ENCODE measurements at regions not wholly inside any gene's neighbourhood (a gene's known extent, or its start where the extent isn't known, plus 50 kb on each side); places are given as distances from the start of the nearest gene placed in this dataset.

DNA sequence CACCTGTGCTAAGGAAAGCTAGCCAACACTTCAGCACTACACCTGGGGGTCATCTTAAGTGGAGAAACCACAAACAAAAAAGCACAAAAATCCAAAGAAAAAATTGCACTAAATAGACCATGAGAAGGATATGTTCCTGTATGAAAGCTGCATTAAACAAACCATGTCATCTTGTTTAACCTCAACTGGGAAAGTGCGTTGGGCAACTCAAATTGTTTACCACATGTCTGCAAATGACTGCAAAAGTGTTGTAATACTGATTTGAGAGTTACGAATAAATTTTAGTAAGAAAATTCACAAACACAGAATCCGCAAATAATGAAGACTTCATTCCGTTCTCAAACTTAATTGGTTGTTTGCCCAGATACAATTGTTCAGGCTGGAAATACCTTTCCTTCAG lies 111.9 kb upstream of the EGFR start:
- Histone ChIP-seq H3K27me3 (no peaks in the 10 kb centered on the region), H3K9me3 (peaks cover 0 to 6% (median 0%) of the 10 kb centered on the region in 4 donors), H3K4me1 (no peaks in the 10 kb centered on the region), H3K4me3 (no peak overlapping the region), H3K27ac (replicated peaks in 1 of 4) (no peak overlapping the region), H3K36me3 (no peaks in the 10 kb centered on the region)
- WGBS, result 94% methylated on average over 4 of the region's 4 CpGs
- intact Hi-C loops (cut with DNase I), result no loop called here
- TF ChIP-seq POLR2AphosphoS5 (IDR thresholded peaks at IDR 0.05) (no peak), POLR2A (IDR thresholded peaks at IDR 0.05; ENCODE audit: low read depth) (no peak), CTCF (IDR thresholded peaks at IDR 0.05) (no peak), EP300 (IDR thresholded peaks at IDR 0.05) (no peak)
- DNase-seq (ENCODE audit: extremely low spot score), result no peak

DNA sequence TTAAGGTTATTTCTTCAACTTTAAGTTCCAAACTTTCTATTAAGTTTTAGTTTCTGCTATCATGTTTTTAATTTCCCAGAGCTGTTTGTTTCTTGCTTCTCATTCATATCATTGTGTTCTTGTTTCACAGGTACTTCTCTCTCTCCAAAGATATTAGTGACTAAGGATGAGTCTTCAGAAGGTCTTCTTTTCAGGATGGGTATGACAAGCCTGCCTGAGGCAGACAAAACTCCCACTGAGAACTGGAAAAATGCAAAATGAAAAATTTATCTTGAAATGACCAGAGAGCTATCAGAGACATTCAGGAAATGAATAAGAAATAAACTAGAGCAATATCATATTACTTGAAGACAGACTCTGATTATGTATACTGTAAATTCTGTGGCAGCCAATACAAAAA lies 110.8 kb upstream of the EGFR start:
- TF ChIP-seq POLR2A (IDR thresholded peaks at IDR 0.05; ENCODE audit: low read depth) (no peak), CTCF (IDR thresholded peaks at IDR 0.05) (no peak), EP300 (IDR thresholded peaks at IDR 0.05) (no peak), POLR2AphosphoS5 (IDR thresholded peaks at IDR 0.05) (no peak)
- Histone ChIP-seq H3K4me3 (no peak overlapping the region), H3K27ac (replicated peaks in 1 of 4) (no peak overlapping the region), H3K9me3 (peaks cover 0 to 6% (median 0%) of the 10 kb centered on the region in 4 donors), H3K36me3 (no peaks in the 10 kb centered on the region), H3K4me1 (no peaks in the 10 kb centered on the region), H3K27me3 (no peaks in the 10 kb centered on the region)
- DNase-seq (ENCODE audit: extremely low spot score), result no peak
- intact Hi-C loops (cut with DNase I), result no loop called here

DNA sequence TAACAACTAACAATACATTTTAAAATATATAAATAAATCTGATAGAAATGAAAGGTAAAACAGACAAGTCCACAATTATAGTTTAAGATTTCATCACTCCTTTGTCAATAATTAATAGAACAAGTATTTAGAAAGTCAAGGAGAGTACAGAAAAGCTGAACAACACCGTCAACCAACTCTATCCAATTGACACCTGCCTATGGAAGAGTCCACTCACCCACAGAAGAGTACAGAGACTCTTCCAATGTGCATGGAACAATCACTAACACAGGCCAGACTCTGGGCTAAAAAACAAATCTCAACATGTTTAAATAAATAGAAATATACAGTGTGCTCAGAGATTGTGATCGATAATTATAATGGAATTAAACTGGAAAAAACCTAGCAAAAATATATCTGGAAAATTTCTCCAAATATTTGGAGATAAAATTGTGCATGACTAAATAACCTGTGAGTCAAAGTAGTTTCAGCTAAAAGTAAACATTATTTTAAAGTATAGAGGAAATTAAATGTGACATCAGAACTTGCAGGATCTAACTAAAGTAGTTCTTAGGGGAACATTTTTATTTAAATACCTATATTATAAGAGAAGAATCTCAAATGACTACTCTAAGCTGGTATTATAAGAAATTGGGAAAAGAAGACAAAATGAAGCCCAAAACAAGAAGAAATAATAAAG lies 109.9 kb upstream of the EGFR start:
- no peak for DNase-seq (ENCODE audit: extremely low spot score)
- Histone ChIP-seq H3K4me1 (no peaks in the 10 kb centered on the region), H3K27ac (replicated peaks in 1 of 4) (no peak overlapping the region), H3K36me3 (no peaks in the 10 kb centered on the region), H3K27me3 (no peaks in the 10 kb centered on the region), H3K4me3 (no peak overlapping the region), H3K9me3 (peaks cover 0 to 6% (median 0%) of the 10 kb centered on the region in 4 donors)
- no peak for TF ChIP-seq POLR2AphosphoS5 (IDR thresholded peaks at IDR 0.05)
- TF ChIP-seq POLR2A (IDR thresholded peaks at IDR 0.05; ENCODE audit: low read depth), result no peak
- no peak for TF ChIP-seq EP300 (IDR thresholded peaks at IDR 0.05)
- no peak for TF ChIP-seq CTCF (IDR thresholded peaks at IDR 0.05)
- intact Hi-C loops (cut with DNase I), result no loop called here
- 94% methylated on average over 2 of the region's 2 CpGs for WGBS

- H3K9me3 ChIP-seq, result no peaks in the 10 kb centered on the region
- no peak overlapping the region for H3K4me3 ChIP-seq
- TF ChIP-seq POLR2A (IDR thresholded peaks at IDR 0.05; ENCODE audit: low read depth) (no peak), CTCF (IDR thresholded peaks at IDR 0.05) (no peak), POLR2AphosphoS5 (IDR thresholded peaks at IDR 0.05) (no peak), EP300 (IDR thresholded peaks at IDR 0.05) (no peak)
- H3K36me3 ChIP-seq, result no peaks in the 10 kb centered on the region
- no peak for DNase-seq (ENCODE audit: extremely low spot score)
- no peak overlapping the region for H3K27ac ChIP-seq (replicated peaks in 1 of 4)
- WGBS, result 90% methylated on average over 8 of the region's 8 CpGs
- H3K4me1 ChIP-seq, result peaks cover 0 to 3% (median under 1%) of the 10 kb centered on the region in 4 donors
- H3K27me3 ChIP-seq, result no peaks in the 10 kb centered on the region
- intact Hi-C loops (cut with DNase I), result no loop called here
These were observed 102.8 kb upstream of the EGFR start for GRCh38 chr7:54915870-54916598.
